ENCODE measurements at regions not wholly inside any gene's neighbourhood (a gene's known extent, or its start where the extent isn't known, plus 50 kb on each side); places are given as distances from the start of the nearest gene placed in this dataset.

DNA sequence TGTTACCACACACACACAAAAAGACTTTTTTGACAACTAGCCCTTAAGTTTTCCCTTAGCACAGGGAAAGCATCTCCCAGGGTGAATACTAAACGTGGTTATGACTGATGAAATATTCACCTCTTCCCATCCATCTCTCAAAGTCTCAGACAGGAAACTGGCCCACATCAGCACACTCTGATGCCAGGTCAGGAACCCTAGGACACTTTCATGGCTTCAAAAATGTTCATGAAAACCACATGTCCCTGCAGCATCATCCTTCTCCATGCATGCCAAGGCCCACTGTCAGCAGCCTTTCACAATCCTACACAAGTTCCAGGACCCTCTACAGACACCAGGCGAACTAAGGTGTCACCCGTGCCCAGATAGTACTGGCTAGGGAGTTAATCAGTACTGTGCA lies 68.7 kb downstream of the DNTTIP2 start:
- H3K4me3 ChIP-seq (ENCODE audit: low read depth, low read length) = no peak overlapping the region
- no peak for DNase-seq (ENCODE audit: low read depth)
- TF ChIP-seq, protein P1, sequence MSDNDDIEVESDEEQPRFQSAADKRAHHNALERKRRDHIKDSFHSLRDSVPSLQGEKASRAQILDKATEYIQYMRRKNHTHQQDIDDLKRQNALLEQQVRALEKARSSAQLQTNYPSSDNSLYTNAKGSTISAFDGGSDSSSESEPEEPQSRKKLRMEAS (IDR thresholded peaks at IDR 0.05; ENCODE audit: low read depth, low read length) = no peak
- TF ChIP-seq MYC (IDR thresholded peaks at IDR 0.05; ENCODE audit: low read depth, low read length) = no peak
- TF ChIP-seq, protein P2, sequence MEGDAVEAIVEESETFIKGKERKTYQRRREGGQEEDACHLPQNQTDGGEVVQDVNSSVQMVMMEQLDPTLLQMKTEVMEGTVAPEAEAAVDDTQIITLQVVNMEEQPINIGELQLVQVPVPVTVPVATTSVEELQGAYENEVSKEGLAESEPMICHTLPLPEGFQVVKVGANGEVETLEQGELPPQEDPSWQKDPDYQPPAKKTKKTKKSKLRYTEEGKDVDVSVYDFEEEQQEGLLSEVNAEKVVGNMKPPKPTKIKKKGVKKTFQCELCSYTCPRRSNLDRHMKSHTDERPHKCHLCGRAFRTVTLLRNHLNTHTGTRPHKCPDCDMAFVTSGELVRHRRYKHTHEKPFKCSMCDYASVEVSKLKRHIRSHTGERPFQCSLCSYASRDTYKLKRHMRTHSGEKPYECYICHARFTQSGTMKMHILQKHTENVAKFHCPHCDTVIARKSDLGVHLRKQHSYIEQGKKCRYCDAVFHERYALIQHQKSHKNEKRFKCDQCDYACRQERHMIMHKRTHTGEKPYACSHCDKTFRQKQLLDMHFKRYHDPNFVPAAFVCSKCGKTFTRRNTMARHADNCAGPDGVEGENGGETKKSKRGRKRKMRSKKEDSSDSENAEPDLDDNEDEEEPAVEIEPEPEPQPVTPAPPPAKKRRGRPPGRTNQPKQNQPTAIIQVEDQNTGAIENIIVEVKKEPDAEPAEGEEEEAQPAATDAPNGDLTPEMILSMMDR (IDR thresholded peaks at IDR 0.05; ENCODE audit: low read depth, low read length) = no peak
- TF ChIP-seq POLR2A (IDR thresholded peaks at IDR 0.05; ENCODE audit: extremely low read depth, insufficient read length) = no peak

DNA sequence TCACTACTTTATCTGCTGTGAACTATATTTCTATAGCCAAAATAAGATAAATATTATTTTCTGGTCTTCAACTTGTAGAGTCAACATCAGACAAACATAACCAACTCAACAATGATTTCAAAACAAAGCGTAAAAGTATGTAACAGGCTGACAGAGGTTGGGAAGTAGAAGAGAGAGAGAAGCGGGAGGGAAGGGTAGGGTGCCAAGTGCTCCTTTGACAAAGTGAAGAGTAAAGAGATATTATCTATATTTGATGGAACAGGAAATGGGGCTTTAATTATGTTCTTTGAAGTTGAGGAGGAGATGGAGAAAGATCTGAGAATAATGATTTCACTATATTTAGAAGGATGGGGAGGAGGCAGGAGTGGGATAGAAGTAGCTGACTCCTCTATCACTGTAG lies 70.1 kb downstream of the DNTTIP2 start:
- no peak overlapping the region for H3K4me3 ChIP-seq (ENCODE audit: low read depth, low read length)
- TF ChIP-seq MYC (IDR thresholded peaks at IDR 0.05; ENCODE audit: low read depth, low read length) (no peak), POLR2A (IDR thresholded peaks at IDR 0.05; ENCODE audit: extremely low read depth, insufficient read length) (no peak)
- TF ChIP-seq, protein P1 (IDR thresholded peaks at IDR 0.05; ENCODE audit: low read depth, low read length) = no peak
- TF ChIP-seq, protein P2 (IDR thresholded peaks at IDR 0.05; ENCODE audit: low read depth, low read length) = no peak
- DNase-seq (ENCODE audit: low read depth) = no peak

DNA sequence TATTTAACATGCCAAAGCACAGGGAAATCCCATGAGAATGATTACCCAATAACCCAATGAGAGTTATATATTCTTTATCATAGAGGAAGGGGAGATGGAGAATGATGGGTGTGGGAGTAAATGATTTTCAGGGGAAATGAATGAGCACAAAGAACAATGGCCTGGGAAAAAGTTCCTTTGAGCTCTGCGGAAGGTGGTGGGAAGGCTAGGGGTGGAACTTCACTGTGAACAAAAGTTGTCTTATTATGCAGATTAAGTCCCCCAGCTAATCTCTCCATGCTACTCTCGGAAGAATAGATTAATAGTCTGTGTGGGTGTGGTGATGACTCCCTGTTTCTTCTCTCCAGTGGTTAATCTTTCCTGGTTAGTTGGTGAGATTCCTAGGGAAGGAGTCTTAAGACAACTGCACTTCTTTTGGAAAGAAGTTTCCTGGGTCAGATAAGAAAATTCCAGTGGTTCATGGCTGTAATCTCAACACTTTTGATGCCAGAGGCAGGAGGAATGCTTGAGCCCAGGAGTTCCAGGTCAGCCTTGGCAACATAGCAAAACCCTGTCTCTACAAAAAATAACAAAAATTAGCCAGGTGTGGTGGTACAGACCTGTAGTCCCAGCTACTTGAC lies 71.6 kb downstream of the DNTTIP2 start:
- DNase-seq (ENCODE audit: low read depth) = no peak
- no peak overlapping the region for H3K4me3 ChIP-seq (ENCODE audit: low read depth, low read length)
- TF ChIP-seq, protein P2 (IDR thresholded peaks at IDR 0.05; ENCODE audit: low read depth, low read length) = no peak
- no peak for TF ChIP-seq MYC (IDR thresholded peaks at IDR 0.05; ENCODE audit: low read depth, low read length)
- TF ChIP-seq, protein P1 (IDR thresholded peaks at IDR 0.05; ENCODE audit: low read depth, low read length) = no peak
- no peak for TF ChIP-seq POLR2A (IDR thresholded peaks at IDR 0.05; ENCODE audit: extremely low read depth, insufficient read length)

DNA sequence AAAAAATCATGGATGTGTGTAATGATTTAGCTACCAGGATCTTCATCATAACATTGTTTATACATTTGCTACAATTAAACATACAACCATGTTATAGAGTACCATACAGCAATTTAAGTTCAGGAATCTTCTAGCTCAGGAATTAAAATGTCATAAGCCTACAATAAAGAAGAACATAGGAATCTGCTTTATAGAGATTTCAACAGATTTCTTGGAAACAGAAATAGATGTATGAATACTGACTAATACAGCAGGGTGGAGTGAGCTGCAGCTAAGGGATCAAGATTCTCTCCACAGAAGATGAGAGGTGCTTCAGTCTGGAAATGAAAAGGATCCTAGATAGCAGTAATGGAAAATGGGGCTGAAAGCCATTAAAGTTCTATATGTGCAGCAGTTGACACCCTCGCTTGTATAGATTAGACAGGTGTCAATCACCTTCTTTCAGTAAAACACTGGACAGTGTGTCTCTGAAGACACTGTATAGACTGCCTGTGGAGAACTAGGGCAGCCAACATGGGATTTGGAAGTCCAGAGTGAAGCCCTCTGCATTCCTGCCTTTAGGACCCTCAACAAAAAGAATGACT lies 73.9 kb downstream of the DNTTIP2 start:
- DNase-seq (ENCODE audit: low read depth) = no peak
- H3K4me3 ChIP-seq (ENCODE audit: low read depth, low read length) = no peak overlapping the region
- TF ChIP-seq, protein P2 (IDR thresholded peaks at IDR 0.05; ENCODE audit: low read depth, low read length) = no peak
- TF ChIP-seq MYC (IDR thresholded peaks at IDR 0.05; ENCODE audit: low read depth, low read length) (no peak), POLR2A (IDR thresholded peaks at IDR 0.05; ENCODE audit: extremely low read depth, insufficient read length) (no peak)
- TF ChIP-seq, protein P1 (IDR thresholded peaks at IDR 0.05; ENCODE audit: low read depth, low read length) = no peak

DNA sequence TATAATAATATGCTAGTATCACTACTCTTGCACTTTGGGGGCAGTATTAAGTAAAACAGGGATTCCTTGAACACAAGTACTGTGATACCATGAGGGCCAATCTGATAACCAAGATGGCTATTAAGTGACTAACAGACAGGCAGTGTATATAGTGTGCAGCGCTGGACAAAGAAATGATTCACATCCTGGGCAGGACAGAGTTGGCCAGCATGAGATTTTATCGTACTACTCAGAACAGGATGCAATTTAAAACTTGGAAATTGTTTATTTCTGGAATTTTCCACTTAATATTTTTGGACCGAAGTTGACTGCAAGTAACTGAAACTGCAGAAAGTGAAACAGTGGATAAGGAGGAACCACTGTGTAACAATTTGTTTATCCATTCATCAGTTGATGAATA lies 74.6 kb downstream of the DNTTIP2 start:
- TF ChIP-seq, protein P2 (IDR thresholded peaks at IDR 0.05; ENCODE audit: low read depth, low read length) = no peak
- no peak for TF ChIP-seq POLR2A (IDR thresholded peaks at IDR 0.05; ENCODE audit: extremely low read depth, insufficient read length)
- TF ChIP-seq MYC (IDR thresholded peaks at IDR 0.05; ENCODE audit: low read depth, low read length) = no peak
- TF ChIP-seq, protein P1 (IDR thresholded peaks at IDR 0.05; ENCODE audit: low read depth, low read length) = no peak
- no peak for DNase-seq (ENCODE audit: low read depth)
- H3K4me3 ChIP-seq (ENCODE audit: low read depth, low read length) = no peak overlapping the region
